ENCODE measurements at regions not wholly inside any gene's neighbourhood (a gene's known extent, or its start where the extent isn't known, plus 50 kb on each side); places are given as distances from the start of the nearest gene placed in this dataset.
"Not testable (repeated sequence)": the region's sequence is repeated elsewhere in the genome, so short reads cannot be mapped to it uniquely, and the experiment has no call there.

DNA sequence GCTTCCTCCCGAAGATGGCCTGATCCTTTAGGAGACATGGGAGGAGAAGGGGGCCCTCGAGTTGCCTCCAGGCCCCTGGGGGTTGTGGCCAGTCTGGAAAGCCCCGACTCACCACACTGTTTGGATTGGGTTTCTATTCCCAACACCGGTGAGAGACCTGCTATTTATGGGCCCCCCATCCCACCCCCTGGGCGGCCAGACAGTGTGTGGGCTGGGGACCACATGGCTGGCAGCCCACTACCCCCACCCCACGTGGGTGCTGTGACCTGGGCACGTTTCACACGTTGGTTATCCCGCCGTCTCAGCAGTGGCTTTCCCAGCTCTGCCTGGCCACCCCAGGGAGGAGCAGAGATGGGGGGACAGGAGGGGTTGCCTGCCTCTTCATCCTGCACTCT lies 116.1 kb downstream of the VEGFA start:
- DNase-seq (ENCODE audit: low read depth), result no peak

GRCh38 chr6:43885399-43886066 lies 115.5 kb downstream of the VEGFA start:
- no peak for DNase-seq (ENCODE audit: low read depth)

DNA sequence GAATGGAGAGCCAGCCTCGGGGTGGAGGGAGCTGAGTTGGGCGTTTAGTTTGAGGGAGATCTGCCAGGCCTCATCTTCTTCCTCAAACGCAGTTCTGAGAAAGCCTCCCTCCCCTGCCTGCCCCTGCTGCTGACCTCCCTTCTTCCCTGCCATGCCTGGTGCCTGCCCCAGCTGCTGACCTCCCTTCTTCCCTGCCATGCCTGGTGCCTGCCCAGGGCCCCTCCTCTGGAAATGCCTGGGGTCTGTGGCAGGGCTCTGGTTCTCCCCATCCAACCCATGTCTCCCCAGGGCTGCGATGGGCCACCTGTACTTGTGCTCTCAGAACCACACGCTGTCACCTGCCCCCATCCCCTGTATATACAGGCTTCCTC lies 114.6 kb downstream of the VEGFA start:
- DNase-seq (ENCODE audit: low read depth), result no peak

- DNase-seq (ENCODE audit: low read depth), result peak; percentile 36
Observed at GRCh38 chr6:43883847-43884651, 114.0 kb downstream of the VEGFA start.

- not testable (repeated sequence) for DNase-seq (ENCODE audit: low read depth)
Observed at GRCh38 chr6:43882690-43883448, 112.9 kb downstream of the VEGFA start.

DNA sequence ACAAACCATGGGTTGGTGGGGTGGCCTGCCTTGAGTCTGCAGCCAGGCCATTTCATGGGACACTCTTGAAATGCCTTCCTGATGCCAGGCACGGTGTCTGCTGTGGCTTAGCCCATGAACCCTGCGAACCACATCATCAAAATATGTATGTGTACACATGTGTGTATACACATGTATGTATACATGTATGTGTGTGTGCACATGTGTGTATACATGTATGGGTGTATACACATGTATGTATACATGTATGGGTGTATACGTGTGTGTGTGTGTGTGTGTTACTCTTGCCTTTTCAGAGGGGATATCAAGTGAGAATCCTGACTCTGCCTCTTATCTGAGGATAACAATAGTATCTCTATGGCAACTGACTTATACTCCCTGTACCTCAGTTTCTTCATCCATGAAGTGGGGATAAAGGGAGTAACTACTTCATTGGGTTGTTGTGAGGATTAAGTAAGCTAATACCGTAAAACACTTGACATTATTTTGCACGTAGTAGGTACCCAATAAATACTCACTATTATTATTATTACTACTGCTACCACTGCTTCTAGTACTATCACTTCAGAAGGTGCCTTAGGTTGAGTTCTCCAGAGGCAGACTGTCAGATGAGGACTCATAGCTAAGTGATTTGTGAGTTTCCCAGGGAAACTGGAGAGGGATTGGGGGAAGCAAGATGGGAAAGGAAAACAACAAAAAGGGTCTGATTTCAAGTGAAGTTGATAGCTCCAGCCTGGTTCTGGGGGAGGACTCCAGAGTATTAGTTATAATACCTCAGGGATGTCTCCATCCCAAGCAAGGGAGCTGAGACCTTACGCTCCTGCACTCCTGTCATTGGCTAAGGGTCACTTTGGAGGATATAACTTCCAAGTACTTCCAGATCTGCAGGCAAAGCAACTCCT lies 110.5 kb downstream of the VEGFA start:
- DNase-seq (ENCODE audit: low read depth), result no peak

DNA sequence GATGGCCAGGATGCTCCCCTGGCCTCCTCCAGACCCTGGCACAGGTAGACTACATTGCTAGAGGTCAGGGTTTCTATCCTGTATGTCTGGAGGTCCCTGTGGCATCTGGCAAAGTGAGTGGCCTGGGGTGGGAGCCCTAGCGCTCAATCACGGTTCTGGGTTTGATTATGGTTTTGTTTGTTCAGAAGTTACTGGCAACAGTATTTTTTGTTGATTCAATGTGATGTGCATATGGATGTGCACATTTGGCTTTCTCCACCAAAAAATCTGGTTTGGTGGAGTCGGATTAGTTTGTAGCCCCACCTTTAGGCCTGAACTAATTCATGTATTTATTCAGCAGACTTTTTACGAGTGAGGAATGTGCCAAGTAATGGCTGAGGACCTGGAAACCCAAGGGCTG lies 109.7 kb downstream of the VEGFA start:
- DNase-seq (ENCODE audit: low read depth), result no peak

- no peak for DNase-seq (ENCODE audit: low read depth)
Observed at GRCh38 chr6:43878823-43879495, 108.9 kb downstream of the VEGFA start.

- no peak for DNase-seq (ENCODE audit: low read depth)
Observed at GRCh38 chr6:43878127-43878634, 108.2 kb downstream of the VEGFA start.

DNA sequence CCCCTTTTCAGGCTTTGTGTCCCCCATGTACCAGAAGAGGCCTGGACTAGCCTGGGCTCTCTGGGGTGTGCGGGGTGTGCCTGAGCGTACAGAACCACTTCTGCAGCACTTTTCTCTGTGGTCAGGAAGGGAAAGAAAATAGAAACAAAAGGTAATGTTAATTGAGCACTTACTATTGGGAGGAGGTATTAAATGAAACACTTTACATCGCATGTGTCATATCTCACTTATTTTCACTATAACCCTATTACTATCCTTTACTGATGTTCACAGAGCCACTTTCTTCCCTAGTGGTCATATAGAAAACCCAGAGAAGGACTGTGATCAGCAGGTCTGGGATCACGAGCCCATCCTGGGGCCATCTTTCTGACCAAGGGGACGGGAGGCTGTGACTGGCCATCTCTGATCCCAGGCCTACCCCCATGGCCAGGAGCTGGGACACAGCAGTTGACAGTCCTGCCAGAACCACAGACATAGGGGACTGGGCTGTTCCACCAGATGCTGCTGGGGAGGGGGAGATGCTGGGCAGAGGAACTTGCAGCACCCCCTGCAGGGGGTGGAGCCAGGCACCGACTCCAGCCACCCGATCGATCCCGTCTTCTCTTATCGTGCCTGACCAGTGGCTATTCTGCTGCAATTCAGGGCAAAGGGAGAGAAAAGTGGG lies 107.6 kb downstream of the VEGFA start:
- no peak for DNase-seq (ENCODE audit: low read depth)

DNA sequence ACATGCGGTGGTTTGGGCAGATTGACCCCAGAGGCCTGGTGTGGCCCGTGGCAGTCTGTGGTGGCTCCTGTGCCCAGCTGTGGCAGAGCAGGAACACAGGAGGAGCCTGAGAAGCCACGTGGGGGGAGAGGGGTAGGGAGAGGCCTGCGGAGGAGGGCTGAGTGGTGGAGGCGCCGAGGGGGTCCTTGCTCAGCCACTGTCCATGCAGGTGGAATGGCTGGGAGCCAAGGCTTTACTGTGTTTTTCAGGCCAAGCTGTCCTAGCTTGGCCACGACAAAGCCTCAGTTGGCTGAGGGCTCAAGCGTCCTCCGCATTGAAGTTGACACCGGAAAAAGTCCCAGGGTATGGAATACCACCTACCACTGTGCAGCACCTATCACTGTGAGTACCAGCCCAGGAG lies 107.0 kb downstream of the VEGFA start:
- DNase-seq (ENCODE audit: low read depth), result no peak

DNA sequence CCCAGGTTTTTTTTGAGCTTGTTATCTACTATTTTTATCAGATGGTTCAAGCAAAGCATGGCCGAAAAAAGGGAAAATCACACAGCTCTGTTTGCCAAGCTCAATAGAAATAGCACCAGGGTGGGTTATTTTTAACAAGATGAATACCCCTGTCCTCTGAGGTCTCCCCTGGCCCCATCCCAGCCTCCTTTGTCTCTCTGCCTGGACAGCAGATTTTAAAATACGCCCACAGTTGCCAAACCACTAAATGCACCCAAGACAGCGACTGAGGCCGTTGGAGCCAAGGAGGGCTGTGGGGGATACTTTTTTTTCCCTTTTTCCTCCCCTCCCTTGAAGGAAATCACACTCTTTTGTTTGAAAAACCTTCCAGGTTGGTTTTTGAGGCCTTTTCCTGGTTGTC lies 106.6 kb downstream of the VEGFA start:
- no peak for DNase-seq (ENCODE audit: low read depth)

DNA sequence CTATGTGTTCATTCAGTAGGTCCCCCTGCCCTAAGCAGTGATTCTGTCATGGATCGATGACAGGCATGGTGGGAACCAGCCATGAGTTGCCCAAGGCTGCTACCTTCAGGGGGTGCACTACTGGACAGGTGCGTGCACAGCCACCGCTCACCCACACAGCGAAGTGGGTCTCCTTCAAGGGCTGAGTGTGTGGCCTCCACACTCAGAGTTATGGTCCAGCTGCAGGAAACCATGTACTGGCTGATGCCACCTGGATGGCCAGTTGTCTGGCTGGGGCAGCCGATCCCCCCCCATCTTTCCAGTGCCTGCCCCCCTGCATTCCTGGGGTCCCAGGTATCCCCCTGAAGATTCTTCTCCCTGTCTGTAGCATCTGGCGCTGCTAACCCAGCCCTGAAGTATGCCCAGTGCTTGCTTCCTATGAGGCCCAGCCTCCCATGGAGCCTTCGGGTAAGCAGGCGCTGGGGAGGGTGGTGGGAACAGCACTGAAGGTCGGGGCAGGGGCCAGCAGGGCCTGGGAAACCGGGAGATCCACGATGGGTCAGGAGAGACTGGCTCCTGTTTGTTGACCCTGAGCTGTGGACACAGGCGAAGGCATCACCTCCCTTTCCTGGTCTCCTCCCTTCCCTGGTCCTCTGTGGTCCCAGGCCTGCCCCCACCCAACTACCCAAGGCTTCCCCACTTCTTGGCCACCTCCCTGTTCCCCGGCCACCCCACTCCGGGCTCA lies 106.0 kb downstream of the VEGFA start:
- DNase-seq (ENCODE audit: low read depth), result no peak

- DNase-seq (ENCODE audit: low read depth), result no peak
Observed at GRCh38 chr6:43874814-43875590, 105.0 kb downstream of the VEGFA start.

GRCh38 chr6:43873806-43874714 lies 104.0 kb downstream of the VEGFA start:
- no peak for DNase-seq (ENCODE audit: low read depth)

- DNase-seq (ENCODE audit: low read depth), result no peak
Observed at GRCh38 chr6:43871933-43872332, 101.9 kb downstream of the VEGFA start.

GRCh38 chr6:43871284-43871683 lies 101.3 kb downstream of the VEGFA start:
- no peak for DNase-seq (ENCODE audit: low read depth)

GRCh38 chr6:43870660-43871061 lies 100.7 kb downstream of the VEGFA start:
- DNase-seq (ENCODE audit: low read depth), result no peak
